NCI-H2107 treated with DMSO at 0.1 percent for 48 hours (cell line): ENCODE measurements at regions not wholly inside any gene's neighbourhood (a gene's known extent, or its start where the extent isn't known, plus 50 kb on each side); places are given as distances from the start of the nearest gene placed in this dataset.
"Not testable (repeated sequence)": the region's sequence is repeated elsewhere in the genome, so short reads cannot be mapped to it uniquely, and the experiment has no call there.

Experiments used
- DNase-seq: peaks from one replicate; lab custom pipeline; 2025; ENCODE audit not compliant: unreplicated experiment; lab: John Stamatoyannopoulos, UW

DNA sequence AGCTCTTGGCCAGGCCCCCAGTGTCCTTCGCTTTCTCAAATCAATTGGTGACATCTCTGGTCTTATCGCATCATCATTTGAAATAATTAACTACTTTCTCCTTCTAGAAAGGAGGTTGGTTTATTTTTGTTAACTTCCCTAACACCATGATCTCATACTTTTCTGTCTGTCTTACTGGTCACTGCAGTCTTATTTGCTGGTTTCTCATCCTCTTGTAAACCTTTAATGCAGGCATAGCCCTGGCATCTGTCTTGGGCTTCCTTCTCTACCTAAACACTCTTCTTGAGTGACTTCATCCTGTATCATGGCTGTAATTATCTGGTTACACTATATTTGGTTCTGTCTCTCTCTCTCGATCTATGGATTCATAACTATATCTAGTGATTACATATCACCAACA is 152.8 kb downstream of the CYSLTR2 start:
- no peak for DNase-seq

DNA sequence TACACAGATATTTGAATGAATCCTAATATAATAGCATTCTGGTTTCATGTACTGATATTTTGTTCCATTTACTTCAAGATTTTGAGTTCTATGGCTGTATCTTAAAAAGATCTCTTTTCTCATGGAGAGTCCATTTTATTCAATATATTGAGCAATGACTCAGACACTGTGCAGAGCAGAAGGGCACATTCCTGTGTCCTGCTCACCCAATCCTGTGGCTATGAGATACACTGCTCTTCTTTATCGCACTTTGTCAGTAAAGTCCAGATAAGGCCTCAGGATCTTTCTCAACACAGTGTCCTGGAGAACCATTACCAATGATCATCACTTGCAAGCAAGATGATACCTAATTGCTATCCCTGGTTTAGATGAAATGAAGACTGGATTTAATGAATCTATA is 155.0 kb downstream of the CYSLTR2 start:
- no peak for DNase-seq

DNA sequence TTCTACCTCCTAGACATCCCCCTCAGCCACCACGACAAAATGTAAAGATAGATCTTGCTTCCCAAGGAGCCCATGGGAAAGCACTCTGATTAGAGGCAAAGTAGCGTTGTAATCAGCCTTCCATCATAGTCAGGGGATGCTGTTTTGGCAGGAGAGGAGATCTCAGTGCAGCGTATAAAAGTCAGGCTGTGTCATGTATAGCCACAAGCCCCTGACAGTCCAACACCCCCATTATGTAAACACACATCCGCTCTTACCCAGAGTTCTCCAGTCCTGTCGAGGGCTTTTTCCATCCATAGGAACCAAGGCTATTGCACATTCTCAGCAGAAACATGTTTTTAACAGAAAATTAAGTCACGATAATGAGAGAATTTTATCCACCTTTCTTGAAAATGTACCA is 156.3 kb downstream of the CYSLTR2 start:
- DNase-seq: no peak

DNA sequence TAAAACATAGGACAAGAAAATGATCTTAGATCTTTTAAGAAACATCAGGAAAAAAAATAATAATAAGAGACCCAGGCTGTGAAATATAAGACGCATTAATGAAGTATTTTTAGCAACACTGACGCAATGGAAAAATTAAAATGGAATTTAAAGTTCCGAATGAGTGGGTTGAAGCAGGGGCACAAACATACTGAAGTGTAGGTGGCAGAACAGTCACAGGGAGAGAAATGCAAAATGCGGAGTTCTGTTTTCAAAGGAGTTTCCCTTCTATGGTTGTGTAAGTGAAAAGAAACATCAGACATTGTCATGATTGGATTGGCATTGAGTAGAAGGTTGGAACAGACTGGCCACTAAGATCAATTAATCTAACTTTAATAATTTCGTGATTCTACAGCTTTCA is 159.8 kb downstream of the CYSLTR2 start:
- no peak for DNase-seq

DNA sequence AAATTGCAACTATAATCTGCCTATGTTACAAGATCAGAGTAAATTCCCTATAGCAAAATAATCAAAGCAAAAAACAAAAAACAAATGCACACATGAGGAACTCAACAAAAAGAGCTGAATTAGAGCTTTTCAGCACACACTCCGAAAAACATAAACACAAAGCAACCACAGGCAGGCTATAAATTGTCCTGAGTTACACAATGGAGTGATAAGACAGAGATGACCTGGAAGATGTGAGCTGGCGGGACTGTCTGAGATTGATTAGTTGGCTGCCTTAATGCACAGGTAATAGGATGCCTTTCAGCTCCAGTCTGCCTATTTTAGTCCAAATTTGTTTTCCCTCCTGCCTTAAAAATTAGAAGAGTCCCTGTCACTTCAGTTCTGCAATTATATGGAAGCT is 159.0 kb upstream of the FNDC3A start:
- DNase-seq: peak; percentile 39

DNA sequence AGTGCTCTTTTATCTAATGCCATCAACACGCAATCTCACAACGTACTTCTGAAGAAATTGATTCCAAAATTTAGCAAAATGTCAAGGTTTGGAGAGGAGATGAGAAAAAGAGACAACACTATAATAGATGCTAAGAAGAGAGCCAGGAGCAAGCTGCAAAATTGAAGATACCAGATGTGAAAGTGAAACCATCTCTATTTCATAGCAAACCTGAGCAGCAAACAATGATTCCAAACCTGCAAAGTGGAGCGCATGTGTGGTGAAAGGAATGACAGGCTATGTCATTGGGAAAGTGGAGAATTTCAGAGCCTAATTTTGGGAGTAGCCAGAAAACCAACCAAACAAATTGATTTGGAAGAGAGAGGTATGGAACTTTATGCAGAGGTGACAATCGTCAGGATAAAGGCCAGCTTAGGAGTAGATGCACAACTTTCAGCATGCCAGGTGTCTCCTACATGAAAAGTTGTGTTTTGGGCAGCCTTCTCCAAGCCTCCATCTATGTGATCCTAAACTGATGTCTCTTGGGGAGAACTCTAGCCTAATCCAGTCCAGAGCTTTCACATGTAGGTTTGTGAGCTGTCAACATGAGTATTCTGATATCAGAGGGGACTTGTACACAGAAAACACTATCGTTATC is 158.4 kb upstream of the FNDC3A start:
- peak; percentile 44 for DNase-seq

DNA sequence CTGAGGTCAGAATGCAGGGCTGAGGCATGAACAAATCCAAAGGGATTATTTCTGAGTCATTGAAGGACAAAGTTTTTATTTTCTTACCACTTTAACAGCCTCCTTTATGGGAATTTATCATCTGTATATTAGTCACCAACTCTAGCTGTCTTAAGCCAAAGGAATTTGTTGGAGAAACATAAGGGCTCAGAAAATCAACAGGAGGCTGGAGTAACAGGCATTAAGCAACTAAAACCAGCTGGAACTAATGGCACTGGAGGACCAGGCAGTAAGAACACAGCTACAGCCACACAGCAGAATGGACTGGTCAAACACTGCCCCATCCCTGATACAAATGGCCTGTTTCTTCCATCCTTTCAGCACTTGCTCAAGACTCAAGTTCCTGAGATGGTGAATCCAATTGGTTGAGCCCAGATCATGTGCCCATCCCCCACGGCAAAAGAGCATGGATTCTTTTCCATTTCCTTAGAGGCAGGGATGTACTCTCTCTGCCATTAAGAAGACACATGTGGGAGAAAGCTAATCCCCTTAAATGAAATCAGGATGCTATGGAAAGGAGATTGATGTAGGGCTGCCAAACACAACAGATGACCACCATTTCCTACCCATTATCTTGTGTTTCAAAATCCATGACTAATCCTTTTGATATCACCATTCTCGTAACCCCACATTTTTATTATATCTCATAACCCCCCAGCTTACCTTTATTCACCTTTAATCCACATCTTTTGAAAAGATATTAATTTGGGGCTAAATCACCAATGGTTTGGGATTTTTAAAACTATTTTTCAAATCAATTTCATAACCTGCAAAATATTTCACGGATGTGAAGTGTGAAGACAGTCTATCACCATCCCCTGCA is 157.0 kb upstream of the FNDC3A start:
- no peak for DNase-seq

DNA sequence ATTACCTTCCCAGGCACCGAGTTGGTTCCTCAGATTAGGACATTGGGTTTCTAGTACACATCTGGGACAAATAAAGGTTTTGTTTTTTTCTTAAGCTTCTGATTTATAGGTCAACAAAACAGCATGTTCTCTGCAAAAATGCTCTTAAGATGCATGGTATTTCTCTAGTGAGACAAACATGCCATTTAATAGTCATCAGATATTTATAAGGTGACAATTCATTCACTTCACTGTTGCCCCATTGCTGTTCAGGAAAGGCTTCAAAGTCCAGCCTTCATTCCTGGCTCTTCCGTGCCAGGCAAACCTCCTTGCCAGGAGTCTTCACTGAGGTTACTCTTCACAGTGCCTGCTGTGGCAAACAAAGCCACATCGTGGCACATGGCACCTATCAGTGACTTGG is 156.3 kb upstream of the FNDC3A start:
- no peak for DNase-seq

DNA sequence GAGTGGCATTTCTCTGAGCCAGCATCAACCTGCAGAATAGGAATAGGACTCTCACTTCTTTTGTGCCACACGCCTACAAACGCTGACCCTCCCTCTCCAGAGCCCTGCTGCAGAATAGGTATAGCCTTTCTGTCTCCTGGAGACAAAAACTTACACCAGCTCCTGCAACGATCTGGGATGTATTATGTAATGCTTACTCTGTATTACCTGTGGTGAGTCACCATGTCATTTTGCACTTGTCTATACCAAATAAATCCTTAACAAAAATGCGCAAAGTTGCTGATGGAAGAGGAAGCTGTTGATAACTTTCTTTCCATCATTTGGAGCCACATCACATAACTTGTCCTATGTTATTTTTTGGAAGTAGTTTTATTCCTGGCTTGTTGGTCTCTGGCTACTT is 155.8 kb upstream of the FNDC3A start:
- DNase-seq: peak; percentile 73

DNA sequence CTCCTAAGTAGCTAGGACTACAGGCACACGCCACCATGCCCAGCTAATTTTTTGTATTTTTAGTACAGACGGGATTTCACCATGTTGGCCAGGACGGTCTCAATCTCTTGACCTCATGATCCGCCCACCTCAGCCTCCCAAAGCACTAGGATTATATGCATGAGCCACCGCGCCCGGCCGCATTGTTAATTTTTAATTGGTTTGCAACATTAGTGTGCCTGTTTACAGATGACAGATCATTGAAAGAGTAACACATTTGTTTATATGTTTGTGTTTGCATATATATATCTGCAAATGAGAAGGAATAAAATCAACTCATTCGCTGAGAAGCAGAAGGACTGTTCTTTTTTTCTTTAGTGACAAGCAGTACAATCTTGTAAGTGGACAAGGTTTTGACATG is 152.2 kb upstream of the FNDC3A start:
- DNase-seq: not testable (repeated sequence)

DNA sequence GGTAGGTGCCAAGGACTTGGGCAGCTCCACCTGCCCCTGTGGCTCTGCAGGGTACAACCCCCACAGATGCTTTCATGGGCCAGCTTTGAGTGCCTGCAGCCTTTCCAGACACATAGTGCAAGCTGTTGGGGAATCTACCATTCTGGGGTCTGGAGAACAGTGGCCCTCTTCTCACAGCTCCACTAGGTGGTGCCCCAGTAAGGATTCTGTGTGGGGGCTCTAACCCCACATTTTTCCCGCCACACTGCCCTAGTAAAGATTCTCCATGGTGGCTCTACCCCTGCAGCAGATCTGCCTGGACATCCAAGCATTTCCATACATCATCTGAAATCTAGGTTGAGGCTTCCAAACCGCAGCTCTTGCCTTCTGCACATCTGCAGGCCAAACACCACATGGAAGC is 149.7 kb upstream of the FNDC3A start:
- no peak for DNase-seq

DNA sequence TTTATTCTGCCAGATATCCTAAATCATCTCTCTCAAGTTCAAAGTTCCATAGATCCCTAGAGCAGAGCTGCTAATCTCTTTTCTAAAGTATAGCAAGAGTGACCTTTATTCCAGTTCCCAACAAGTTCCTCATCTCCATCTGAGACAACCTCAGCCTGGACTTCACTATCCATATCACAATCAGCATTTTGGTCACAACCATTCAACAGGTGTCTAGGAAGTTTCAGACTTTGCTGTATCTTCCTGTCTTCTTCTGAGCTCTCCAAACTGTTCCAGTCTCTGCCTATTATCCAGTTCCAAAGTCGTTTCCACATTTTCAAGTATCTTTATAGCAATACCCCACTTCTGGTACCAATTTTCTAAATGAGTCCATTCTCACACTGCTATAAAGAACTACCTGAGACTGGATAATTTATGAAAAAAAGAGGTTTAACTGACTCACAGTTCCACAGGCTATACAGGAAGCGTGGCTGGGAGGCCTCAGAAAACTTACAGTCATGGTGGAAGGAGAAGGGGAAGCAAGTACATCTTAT is 148.7 kb upstream of the FNDC3A start:
- not testable (repeated sequence) for DNase-seq

DNA sequence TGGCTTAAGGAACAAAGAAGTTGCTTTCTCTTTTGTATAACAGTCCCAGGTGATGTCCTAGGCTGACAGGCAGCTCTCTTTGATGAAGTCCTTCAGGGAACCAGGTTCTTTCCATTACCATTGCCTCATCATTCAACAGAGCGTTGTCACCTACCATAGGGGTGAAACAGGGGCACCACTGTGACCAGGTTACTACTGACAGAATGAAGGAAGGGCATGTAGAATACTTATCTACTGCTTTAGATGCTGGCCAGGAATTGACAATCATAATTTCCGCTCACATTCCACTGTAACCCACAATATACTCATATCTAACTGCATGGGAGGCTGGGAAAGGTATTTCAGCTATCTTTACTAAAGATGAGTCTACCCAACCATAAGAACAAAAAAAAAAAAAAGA is 148.0 kb upstream of the FNDC3A start:
- no peak for DNase-seq

DNA sequence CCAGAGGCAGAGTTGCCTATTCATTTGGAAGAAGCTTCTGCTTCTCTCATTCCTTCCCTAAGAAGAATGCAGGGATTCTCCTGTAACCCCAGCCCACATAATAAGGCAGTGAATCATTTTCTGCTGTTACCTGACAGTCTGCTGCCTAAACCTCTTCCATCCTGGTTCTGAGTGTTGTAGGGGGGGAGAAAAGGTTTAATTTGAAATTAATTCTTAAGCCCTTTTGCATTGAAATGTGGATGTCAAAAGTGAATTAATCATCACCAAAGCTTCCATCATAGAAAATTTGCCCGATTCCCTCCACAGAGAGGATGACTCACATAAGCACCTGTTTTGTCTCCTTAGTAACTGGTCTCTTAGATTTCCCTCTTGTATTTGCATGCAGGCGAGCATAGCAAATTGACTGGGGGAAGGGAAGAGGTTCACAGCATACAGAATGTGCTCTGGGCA is 146.7 kb upstream of the FNDC3A start:
- DNase-seq: peak; percentile 89

DNA sequence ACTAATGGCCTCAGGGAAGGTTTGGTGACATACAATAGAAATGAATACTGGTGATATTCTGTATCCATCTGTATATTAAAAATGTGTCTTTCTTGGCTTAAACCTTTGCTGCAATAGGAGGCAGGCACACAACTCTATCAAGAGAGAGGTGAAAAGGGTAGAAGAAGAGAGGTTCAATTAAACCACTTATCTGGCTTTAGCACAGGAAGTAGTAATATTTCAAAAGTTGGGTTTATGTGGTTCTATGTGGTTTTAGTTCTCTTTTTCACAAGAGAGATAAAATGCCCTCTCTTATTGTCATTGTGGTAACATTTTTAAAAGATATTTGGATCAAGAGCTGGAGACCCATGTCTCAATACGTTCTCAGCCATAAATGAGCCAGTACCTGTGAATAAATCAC is 146.2 kb upstream of the FNDC3A start:
- DNase-seq: peak; percentile 37

DNA sequence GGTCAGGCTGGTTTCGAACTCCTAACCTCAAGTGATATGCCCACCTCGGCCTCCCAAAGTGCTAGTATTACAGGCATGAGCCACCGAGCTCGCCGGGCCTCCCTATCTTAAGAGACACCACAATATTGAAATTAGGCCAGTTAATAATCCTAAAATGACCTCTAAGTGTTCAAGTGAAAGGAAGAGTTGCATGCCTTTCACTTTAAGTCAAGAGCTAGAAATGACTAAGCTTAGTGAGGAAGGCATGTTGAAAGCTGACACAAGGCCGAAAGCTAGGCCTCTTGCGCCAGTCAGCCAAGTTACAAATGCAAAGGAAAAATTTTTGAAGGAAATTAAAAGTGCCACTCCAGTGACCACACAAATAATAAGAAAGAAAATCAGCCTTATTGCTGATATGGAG is 144.5 kb upstream of the FNDC3A start:
- DNase-seq: no peak

DNA sequence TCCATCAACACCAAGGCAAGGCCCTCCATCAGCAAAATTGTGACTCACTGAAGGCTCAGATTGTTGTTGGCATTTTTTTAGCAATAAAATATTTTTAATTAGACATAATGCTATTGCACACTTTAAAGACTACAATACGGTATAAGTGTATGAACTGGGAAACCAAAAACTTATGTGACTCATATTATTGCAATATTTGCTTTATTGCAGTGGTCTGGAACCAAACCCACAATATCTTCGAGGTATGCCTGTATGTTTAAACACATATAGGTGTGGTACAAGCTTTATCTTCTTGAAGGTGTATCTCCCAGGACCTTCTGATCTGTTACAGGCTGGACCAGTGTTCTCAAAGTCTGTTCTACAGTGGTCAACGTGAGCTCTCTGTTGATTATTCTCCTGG is 142.3 kb upstream of the FNDC3A start:
- no peak for DNase-seq

DNA sequence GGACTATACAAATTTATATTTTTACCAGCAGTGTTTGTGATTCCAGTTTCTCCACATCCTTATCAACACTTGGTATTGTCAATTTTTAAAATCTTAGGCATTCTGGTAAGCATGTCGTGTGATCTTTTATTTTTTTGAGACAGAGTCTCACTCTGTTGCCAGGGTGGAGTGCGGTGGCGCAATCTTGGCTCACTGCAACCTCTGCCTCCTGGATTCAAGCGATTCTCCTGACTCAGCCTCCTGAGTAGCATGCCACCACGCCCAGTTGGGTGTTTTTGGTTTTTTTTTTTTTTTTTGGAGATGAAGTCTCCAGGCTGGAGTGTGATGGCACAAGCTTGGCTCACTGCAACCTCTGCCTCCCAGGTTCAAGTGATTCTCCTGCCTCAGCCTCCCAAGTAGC is 140.4 kb upstream of the FNDC3A start:
- not testable (repeated sequence) for DNase-seq

DNA sequence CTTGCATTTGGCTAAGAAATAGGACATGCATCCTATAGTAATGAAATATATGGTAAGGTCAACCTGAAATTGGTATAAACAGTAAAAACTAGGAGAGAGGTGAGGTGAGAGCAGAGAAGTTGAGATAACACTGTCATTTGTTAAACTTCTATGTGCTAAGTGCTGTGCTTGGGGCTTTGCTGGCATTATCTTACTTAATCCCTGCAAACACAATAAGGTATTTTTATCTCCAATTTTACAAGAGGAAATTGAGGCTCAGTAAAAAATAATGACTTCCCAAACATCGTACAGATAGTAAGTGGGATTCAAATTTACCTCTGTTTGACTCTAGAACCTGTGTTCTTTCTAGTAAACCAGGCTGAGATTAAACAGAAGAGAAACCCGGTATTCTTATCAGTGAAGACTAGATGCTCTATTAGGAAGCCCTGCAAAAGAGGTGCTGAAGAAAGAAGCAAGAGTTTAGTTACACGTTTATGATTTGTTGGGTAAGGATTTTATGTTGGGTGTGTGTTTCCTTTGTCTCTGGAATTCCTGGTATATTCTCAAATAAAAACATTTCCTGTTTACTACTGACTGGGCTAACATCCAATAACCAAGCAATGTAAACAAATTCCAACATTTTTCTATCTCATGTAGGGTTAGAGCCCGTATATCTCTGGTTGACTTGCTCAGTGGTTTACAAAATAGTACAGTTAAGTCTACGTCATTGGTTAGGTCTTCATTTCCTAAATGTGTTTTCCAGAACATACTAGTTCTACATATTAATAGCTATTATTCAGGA is 137.3 kb upstream of the FNDC3A start:
- no peak for DNase-seq

DNA sequence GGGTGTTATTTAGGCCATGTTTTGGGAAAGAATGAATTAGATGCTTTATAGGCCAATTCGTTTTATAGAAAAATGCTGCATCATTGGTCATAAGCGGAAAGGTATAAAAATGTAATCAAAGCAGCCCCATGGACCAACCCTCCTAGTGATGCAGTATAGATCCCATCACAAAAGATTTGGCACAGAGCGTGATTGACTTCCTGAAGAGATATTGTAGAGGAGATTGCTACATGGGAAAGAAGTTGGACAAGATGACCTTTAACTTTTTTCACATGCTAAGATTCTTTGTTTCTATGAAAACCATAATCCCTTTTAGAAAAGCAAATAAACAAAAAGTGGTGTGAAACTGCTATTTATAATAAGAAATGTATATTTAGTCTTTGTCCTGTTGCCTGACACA is 136.5 kb upstream of the FNDC3A start:
- no peak for DNase-seq

DNA sequence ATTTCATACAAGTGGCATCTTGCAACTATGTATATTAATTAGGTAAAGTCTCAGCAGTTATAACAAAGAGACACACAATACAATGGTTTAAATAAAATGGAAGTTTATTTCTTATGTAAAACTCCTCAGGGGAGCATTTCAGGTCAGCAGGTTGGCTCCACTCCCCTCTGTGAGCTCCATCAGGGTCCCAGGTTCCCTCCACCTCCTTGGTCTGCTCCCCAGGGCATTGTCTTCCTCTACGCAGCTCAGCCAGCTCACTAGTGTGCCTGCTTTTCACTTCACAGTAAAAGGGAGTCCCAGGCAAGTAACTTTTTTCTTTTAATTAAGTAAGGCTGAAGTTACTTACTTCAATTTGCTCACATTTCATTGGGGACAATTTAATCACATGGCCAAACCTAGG is 135.3 kb upstream of the FNDC3A start:
- no peak for DNase-seq

DNA sequence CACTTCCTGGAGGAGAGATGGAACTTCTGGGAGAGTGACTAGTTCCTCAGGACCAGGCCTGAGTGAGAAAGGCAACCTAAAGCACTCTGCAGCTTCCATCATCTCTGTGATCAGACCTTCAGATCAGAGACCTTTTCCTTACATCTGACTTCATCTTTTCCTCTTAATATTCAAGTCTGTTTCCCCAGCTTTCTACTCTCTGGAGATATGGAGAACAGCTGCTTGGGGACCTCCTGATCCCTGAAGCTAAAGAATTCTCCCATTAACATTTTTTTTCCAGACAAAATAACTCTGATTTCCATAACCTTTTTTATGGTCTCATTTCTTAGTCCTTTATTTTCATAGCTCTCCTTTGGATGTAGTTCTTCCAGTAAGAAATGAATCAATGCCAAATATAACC is 133.4 kb upstream of the FNDC3A start:
- no peak for DNase-seq
